Tibial nerve (tissue), 4 donors: ENCODE measurements at regions not wholly inside any gene's neighbourhood (a gene's known extent, or its start where the extent isn't known, plus 50 kb on each side); places are given as distances from the start of the nearest gene placed in this dataset.

Source experiments
- DNase-seq, 2 donors: peaks; one replicate each; pipeline ENCODE4 v3.0.0-alpha.2; 2019; ENCODE audit warnings: low spot score in 2 of 2
- H3K27ac ChIP-seq, 4 donors: fragments of 200-600 bp; sonication (generic) in 3 of 4; one replicate each; pipeline ENCODE4 v1.5.1; 2017 to 2019; ENCODE audit warnings: mild to moderate bottlenecking in 1 of 4
- H3K27me3 ChIP-seq, 2 donors: fragments of 200-600 bp; sonication (generic) in 1 of 2; one replicate each; pipeline versions ENCODE4 v1.5.1 to v1.6.0; 2017 to 2019
- H3K36me3 ChIP-seq, 3 donors: fragments of 200-600 bp; sonication (generic); one replicate each; pipeline ENCODE4 v1.5.1; 2018 to 2019
- H3K4me1 ChIP-seq, 4 donors: fragments of 200-600 bp; sonication (generic) in 3 of 4; one replicate each; pipeline ENCODE4 v1.5.1; 2017 to 2019
- H3K4me3 ChIP-seq, 4 donors: fragments of 200-600 bp; sonication (generic) in 3 of 4; one replicate each; pipeline ENCODE4 v1.5.1; 2017 to 2019; ENCODE audit warnings: mild to moderate bottlenecking in 1 of 4, moderate library complexity in 1 of 4
- H3K9me3 ChIP-seq, 4 donors: fragments of 200-600 bp; sonication (generic) in 3 of 4; one replicate each; pipeline ENCODE4 v1.5.1; 2017 to 2019
- EP300 ChIP-seq, 2 donors: sonication (generic); formaldehyde crosslinking; IDR thresholded peaks; one replicate each; pipeline ENCODE4 v1.6.1; 2017; ENCODE audit warnings: antibody characterized with exemption in 2 of 2, mild to moderate bottlenecking in 1 of 2
- POLR2A ChIP-seq, 2 donors: fragments of 450-650 bp; IDR thresholded peaks; one replicate each; pipeline ENCODE4 v1.6.1; 2017; ENCODE audit warnings: antibody characterized with exemption in 2 of 2, mild to moderate bottlenecking in 2 of 2, moderate library complexity in 2 of 2
- WGBS, 2 donors: methylation state at CpG; one replicate each; pipeline ENCODE4 v1.1.5; 2018; 5-methylcytosine and 5-hydroxymethylcytosine counted together
- TF ChIP-seq, protein P1 (sequence below), 5 experiments: fragments of 200-600 bp in 3 of 5; fragments of 450-650 bp in 2 of 5; sonication (generic) in 3 of 5; IDR thresholded peaks; one replicate each; pipeline ENCODE4 v1.5.1; 2016 to 2019; ENCODE audit warnings: antibody characterized with exemption in 5 of 5, mild to moderate bottlenecking in 3 of 5, moderate library complexity in 2 of 5

GRCh38 chr2:2743164-2743571 lies 412.1 kb upstream of the MYT1L start:
- Histone ChIP-seq H3K4me1 (peaks cover 0 to 4% (median 0%) of the 10 kb centered on the region in 4 donors), H3K27ac (peak overlapping the region in 2 of 4 donors; percentile 36 to 72), H3K36me3 (no peaks in the 10 kb centered on the region), H3K4me3 (no peak overlapping the region), H3K27me3 (no peaks in the 10 kb centered on the region), H3K9me3 (no peaks in the 10 kb centered on the region)
- 31 to 39% methylated on average over 6 of the region's 6 CpGs for WGBS, 2 donors
- peak in 1 of 2 donors; percentile 54 for TF ChIP-seq EP300 (IDR thresholded peaks at IDR 0.05)
- TF ChIP-seq, protein P1, sequence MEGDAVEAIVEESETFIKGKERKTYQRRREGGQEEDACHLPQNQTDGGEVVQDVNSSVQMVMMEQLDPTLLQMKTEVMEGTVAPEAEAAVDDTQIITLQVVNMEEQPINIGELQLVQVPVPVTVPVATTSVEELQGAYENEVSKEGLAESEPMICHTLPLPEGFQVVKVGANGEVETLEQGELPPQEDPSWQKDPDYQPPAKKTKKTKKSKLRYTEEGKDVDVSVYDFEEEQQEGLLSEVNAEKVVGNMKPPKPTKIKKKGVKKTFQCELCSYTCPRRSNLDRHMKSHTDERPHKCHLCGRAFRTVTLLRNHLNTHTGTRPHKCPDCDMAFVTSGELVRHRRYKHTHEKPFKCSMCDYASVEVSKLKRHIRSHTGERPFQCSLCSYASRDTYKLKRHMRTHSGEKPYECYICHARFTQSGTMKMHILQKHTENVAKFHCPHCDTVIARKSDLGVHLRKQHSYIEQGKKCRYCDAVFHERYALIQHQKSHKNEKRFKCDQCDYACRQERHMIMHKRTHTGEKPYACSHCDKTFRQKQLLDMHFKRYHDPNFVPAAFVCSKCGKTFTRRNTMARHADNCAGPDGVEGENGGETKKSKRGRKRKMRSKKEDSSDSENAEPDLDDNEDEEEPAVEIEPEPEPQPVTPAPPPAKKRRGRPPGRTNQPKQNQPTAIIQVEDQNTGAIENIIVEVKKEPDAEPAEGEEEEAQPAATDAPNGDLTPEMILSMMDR (IDR thresholded peaks at IDR 0.05), result no peak
- DNase-seq, result peak in 1 of 2 donors; percentile 22

DNA sequence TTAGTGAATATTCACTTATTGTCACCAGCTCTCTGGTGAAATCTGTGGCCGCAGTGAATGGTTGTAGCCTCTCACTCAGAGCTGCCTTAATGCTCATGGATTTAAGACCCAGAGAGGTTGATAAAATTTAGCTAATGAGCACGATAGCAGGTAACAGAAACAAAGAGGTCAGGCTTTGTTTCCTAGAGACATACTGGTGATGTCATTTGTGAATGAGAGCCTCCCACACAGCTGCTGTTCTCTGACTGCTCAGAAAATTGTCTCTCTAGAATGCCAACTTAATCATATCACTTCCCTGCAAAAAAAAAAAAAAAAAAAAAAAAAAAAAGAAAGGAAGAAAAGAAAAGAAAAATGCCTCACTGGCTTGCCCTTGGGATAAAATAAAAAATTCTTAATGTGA lies 411.7 kb upstream of the MYT1L start:
- no peaks in the 10 kb centered on the region for H3K27me3 ChIP-seq
- no peak overlapping the region for H3K4me3 ChIP-seq
- no peaks in the 10 kb centered on the region for H3K36me3 ChIP-seq
- peak overlapping the region in 1 of 4 donors; percentile 72 for H3K27ac ChIP-seq
- no peaks in the 10 kb centered on the region for H3K9me3 ChIP-seq
- TF ChIP-seq POLR2A (IDR thresholded peaks at IDR 0.05) (no peak), EP300 (IDR thresholded peaks at IDR 0.05) (no peak)
- TF ChIP-seq, protein P1 (IDR thresholded peaks at IDR 0.05), result no peak
- peaks cover 0 to 4% (median 0%) of the 10 kb centered on the region in 4 donors for H3K4me1 ChIP-seq
- 16 to 63% methylated on average over 2 of the region's 2 CpGs for WGBS, 2 donors
- DNase-seq, result no peak

- H3K9me3 ChIP-seq, result no peaks in the 10 kb centered on the region
- H3K27ac ChIP-seq, result no peak overlapping the region
- H3K4me3 ChIP-seq, result no peak overlapping the region
- WGBS, 2 donors, result 81 to 85% methylated on average over 1 of the region's 1 CpG
- TF ChIP-seq POLR2A (IDR thresholded peaks at IDR 0.05) (no peak), EP300 (IDR thresholded peaks at IDR 0.05) (no peak)
- TF ChIP-seq, protein P1 (IDR thresholded peaks at IDR 0.05), result no peak
- peaks cover 0 to 4% (median 0%) of the 10 kb centered on the region in 4 donors for H3K4me1 ChIP-seq
- H3K27me3 ChIP-seq, result no peaks in the 10 kb centered on the region
- DNase-seq, result no peak
- no peaks in the 10 kb centered on the region for H3K36me3 ChIP-seq
Measured at GRCh38 chr2:2740238-2740775, 409.2 kb upstream of the MYT1L start.

DNA sequence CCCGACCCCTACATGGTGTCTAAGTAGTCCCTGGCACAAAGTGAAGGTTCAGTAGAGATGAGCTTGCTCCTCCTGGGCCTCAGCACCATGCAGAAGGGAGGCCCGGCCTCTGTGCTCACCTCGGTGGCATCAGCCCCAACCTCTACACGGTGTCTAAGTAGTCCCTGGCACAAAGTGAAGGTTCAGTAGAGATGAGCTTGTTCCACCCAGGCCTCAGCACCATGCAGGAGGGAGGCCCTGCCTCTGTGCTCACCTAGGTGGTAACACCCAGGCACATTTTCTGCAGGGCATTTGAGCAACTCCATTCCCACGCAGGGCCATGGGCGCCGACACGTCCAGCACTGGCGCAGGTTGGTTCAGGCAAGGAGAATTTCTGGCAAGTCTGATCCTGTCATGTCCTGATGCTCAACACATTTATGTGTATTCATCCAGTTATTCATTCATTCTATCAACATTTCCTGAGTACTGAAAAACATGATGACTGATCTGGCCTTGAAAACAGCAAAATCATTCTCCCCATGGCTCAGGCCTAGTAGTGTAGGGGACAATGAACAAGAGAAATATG lies 408.2 kb upstream of the MYT1L start:
- DNase-seq, result no peak
- no peaks in the 10 kb centered on the region for H3K9me3 ChIP-seq
- H3K4me1 ChIP-seq, result peaks cover 0 to 4% (median 0%) of the 10 kb centered on the region in 4 donors
- H3K36me3 ChIP-seq, result no peaks in the 10 kb centered on the region
- H3K27me3 ChIP-seq, result no peaks in the 10 kb centered on the region
- TF ChIP-seq, protein P1 (IDR thresholded peaks at IDR 0.05), result no peak
- no peak for TF ChIP-seq POLR2A (IDR thresholded peaks at IDR 0.05)
- no peak for TF ChIP-seq EP300 (IDR thresholded peaks at IDR 0.05)
- H3K4me3 ChIP-seq, result no peak overlapping the region
- WGBS, 2 donors, result 90 to 93% methylated on average over 8 to 9 of the region's 9 CpGs
- no peak overlapping the region for H3K27ac ChIP-seq

DNA sequence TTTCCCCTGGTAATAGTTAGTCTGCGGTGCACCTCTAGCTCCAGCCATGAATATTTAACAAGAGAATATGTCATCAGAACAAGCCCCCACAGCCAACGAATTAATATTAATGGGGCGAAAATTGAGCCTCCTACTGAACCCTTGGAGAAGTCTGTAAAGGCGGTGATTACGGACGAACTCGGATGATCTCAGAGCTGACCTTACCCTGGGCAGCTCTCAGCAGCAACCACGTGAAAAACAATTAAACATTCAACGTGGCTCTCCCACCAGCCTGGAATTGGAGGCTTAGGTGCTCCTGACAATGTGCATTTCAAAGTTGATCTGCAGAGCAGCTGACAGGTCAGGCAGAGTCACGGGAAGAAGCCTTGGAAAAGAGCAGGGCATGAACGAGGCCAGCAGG lies 407.6 kb upstream of the MYT1L start:
- Histone ChIP-seq H3K27me3 (no peaks in the 10 kb centered on the region), H3K4me3 (no peak overlapping the region), H3K27ac (no peak overlapping the region), H3K9me3 (no peaks in the 10 kb centered on the region), H3K36me3 (no peaks in the 10 kb centered on the region), H3K4me1 (peaks cover 0 to 4% (median 0%) of the 10 kb centered on the region in 4 donors)
- DNase-seq, result no peak
- TF ChIP-seq EP300 (IDR thresholded peaks at IDR 0.05) (no peak), POLR2A (IDR thresholded peaks at IDR 0.05) (no peak)
- TF ChIP-seq, protein P1 (IDR thresholded peaks at IDR 0.05), result no peak
- 66 to 68% methylated on average over 11 of the region's 11 CpGs for WGBS, 2 donors
